OCI-LY1 (cell line): ENCODE measurements at regions not wholly inside any gene's neighbourhood (a gene's known extent, or its start where the extent isn't known, plus 50 kb on each side); places are given as distances from the start of the nearest gene placed in this dataset.

ENCODE experiments used
- EZH2 ChIP-seq: fragments of 200-600 bp; sonication (generic), shearing (Covaris generic); IDR thresholded peaks from 2 replicates; pipeline ENCODE4 v1.8.0; 2017; ENCODE audit warnings: borderline replicate concordance, mixed run types, mild to moderate bottlenecking, antibody characterized with exemption, low read length, moderate library complexity, mixed read lengths
- TF ChIP-seq, protein P1 (sequence below): fragments of 200-600 bp; sonication (generic), shearing (Covaris generic); IDR thresholded peaks from 2 replicates; pipeline ENCODE4 v1.5.1; 2017; ENCODE audit warnings: mild to moderate bottlenecking, antibody characterized with exemption, low read length, moderate library complexity, mixed read lengths

DNA sequence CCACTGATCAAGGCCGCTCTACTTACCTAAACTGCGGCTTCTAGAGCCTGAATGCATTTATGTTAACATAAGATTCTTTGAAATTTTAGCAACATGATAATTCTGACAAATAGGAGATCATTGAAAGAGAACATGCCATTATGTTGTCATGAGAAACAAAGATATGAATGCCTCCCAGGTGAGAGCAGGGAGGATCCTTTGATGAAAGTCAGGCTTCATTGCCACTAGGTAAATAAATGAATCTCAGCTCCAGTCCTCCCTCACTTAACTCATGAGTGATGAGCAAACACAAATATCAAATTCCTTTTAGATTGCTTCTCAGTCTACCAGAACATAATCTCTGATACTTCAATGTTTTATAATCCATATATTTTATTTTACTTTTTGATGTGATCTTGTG lies 463.2 kb upstream of the CDH7 start:
- TF ChIP-seq, protein P1, sequence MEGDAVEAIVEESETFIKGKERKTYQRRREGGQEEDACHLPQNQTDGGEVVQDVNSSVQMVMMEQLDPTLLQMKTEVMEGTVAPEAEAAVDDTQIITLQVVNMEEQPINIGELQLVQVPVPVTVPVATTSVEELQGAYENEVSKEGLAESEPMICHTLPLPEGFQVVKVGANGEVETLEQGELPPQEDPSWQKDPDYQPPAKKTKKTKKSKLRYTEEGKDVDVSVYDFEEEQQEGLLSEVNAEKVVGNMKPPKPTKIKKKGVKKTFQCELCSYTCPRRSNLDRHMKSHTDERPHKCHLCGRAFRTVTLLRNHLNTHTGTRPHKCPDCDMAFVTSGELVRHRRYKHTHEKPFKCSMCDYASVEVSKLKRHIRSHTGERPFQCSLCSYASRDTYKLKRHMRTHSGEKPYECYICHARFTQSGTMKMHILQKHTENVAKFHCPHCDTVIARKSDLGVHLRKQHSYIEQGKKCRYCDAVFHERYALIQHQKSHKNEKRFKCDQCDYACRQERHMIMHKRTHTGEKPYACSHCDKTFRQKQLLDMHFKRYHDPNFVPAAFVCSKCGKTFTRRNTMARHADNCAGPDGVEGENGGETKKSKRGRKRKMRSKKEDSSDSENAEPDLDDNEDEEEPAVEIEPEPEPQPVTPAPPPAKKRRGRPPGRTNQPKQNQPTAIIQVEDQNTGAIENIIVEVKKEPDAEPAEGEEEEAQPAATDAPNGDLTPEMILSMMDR = no peak
- TF ChIP-seq EZH2 = no peak
